ENCODE measurements at regions not wholly inside any gene's neighbourhood (a gene's known extent, or its start where the extent isn't known, plus 50 kb on each side); places are given as distances from the start of the nearest gene placed in this dataset.

DNA sequence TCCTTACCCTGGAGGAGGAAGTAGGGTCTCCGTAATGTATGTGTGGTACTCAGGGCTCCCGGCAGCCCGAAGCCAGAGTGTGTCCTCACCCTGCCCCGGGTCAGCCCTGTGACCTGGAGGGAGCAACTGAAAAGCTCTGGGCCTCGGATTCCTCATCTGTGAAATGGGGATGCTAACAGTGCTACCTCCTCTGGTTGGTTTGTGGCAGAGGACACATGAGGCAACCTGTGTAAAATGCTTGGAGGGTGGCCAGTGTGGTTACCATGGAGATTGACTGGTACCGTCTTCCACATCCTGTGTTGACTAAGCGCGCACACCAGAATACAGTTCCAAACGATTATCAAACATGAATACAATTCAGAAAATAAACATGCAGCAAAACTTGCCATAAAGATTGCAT, 163.8 kb upstream of the KLF6 start (continued):
- no peak for TF ChIP-seq MLX (CRISPR knock-in tag; IDR thresholded peaks at IDR 0.05)
- no peak for TF ChIP-seq MYBL2 (CRISPR knock-in tag; IDR thresholded peaks at IDR 0.05)

- H3K9me3 Mint-ChIP-seq = peaks cover 6% of the 10 kb centered on the region; the same call in 1 of the 2 replicates
- H3K27ac Mint-ChIP-seq = no peak overlapping the region
- H3K36me3 Mint-ChIP-seq = no peaks in the 10 kb centered on the region
- DNase-seq (ENCODE audit: low spot score) (no peak), ATAC-seq (no peak)
- ChIA-PET CTCF (no interaction called here), POLR2A (interaction anchor here (0.6 kb wide), 1 partner anchor 8 kb away, joined by 6 read pairs; no protein-coding TSS in a partner anchor)
- no peak overlapping the region for H3K4me3 Mint-ChIP-seq
- H3K4me1 Mint-ChIP-seq = peaks cover 30% of the 10 kb centered on the region
- peaks cover 3% of the 10 kb centered on the region; the same call in 1 of the 2 replicates for H3K27me3 Mint-ChIP-seq (ENCODE audit: low read depth)
- no peak for TF ChIP-seq GTF2I (CRISPR knock-in tag; conservative IDR thresholded peaks at IDR 0.05)
Observed at GRCh38 chr10:3946234-3947229, 161.5 kb upstream of the KLF6 start.

GRCh38 chr10:3945026-3945425, 160.0 kb upstream of the KLF6 start:
- TF ChIP-seq FOXP1 (CRISPR knock-in tag; IDR thresholded peaks at IDR 0.05; ENCODE audit: borderline replicate concordance) (no peak), TP53 (CRISPR knock-in tag; IDR thresholded peaks at IDR 0.05) (no peak), ZBTB21 (CRISPR knock-in tag; IDR thresholded peaks at IDR 0.05; ENCODE audit: borderline replicate concordance) (no peak), MLX (CRISPR knock-in tag; IDR thresholded peaks at IDR 0.05) (no peak), FOXJ3 (CRISPR knock-in tag; IDR thresholded peaks at IDR 0.05; ENCODE audit: borderline replicate concordance) (no peak)
- TF ChIP-seq, protein P1, sequence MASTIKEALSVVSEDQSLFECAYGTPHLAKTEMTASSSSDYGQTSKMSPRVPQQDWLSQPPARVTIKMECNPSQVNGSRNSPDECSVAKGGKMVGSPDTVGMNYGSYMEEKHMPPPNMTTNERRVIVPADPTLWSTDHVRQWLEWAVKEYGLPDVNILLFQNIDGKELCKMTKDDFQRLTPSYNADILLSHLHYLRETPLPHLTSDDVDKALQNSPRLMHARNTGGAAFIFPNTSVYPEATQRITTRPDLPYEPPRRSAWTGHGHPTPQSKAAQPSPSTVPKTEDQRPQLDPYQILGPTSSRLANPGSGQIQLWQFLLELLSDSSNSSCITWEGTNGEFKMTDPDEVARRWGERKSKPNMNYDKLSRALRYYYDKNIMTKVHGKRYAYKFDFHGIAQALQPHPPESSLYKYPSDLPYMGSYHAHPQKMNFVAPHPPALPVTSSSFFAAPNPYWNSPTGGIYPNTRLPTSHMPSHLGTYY (CRISPR knock-in tag; IDR thresholded peaks at IDR 0.05) = no peak
- 0 out of 2 replicates have a peak, but pooled peaks cover 3% of the 10 kb centered on the region for H3K36me3 Mint-ChIP-seq
- ATAC-seq (no peak), DNase-seq (ENCODE audit: low spot score) (no peak)
- H3K27ac Mint-ChIP-seq = no peak overlapping the region
- ChIA-PET CTCF (no interaction called here), POLR2A (no interaction called here)
- H3K4me1 Mint-ChIP-seq = peaks cover 31% of the 10 kb centered on the region
- H3K27me3 Mint-ChIP-seq (ENCODE audit: low read depth) = peaks cover 3% of the 10 kb centered on the region; the same call in 1 of the 2 replicates
- H3K4me3 Mint-ChIP-seq = no peak overlapping the region
- peaks cover 6% of the 10 kb centered on the region for H3K9me3 Mint-ChIP-seq

GRCh38 chr10:3944591-3944990, 159.6 kb upstream of the KLF6 start:
- DNase-seq (ENCODE audit: low spot score) (no peak), ATAC-seq (no peak)
- peaks cover 6% of the 10 kb centered on the region for H3K9me3 Mint-ChIP-seq
- H3K4me1 Mint-ChIP-seq = peaks cover 28% of the 10 kb centered on the region
- TF ChIP-seq RELA (CRISPR knock-in tag; IDR thresholded peaks at IDR 0.05; ENCODE audit: borderline replicate concordance) = no peak
- TF ChIP-seq ETV6 (CRISPR knock-in tag; IDR thresholded peaks at IDR 0.05) = no peak
- peak; percentile 78; the same call in 1 of the 2 replicates for TF ChIP-seq GTF2I (CRISPR knock-in tag; conservative IDR thresholded peaks at IDR 0.05)
- H3K4me3 Mint-ChIP-seq = no peak overlapping the region
- H3K27me3 Mint-ChIP-seq (ENCODE audit: low read depth) = peaks cover 3% of the 10 kb centered on the region; the same call in 1 of the 2 replicates
- H3K36me3 Mint-ChIP-seq = 0 out of 2 replicates have a peak, but pooled peaks cover 3% of the 10 kb centered on the region
- ChIA-PET CTCF (no interaction called here), POLR2A (interaction anchor here (0.7 kb wide), 1 partner anchor 394 kb away, joined by 3 read pairs; no protein-coding TSS in a partner anchor)
- H3K27ac Mint-ChIP-seq = no peak overlapping the region

GRCh38 chr10:3943695-3944257, 158.8 kb upstream of the KLF6 start:
- Mint-ChIP-seq H3K4me1 (peaks cover 23% of the 10 kb centered on the region), H3K9me3 (peaks cover 6% of the 10 kb centered on the region), H3K36me3 (0 out of 2 replicates have a peak, but pooled peaks cover 3% of the 10 kb centered on the region), H3K27ac (no peak overlapping the region), H3K4me3 (no peak overlapping the region), H3K27me3 (ENCODE audit: low read depth) (peaks cover 3% of the 10 kb centered on the region; the same call in 1 of the 2 replicates)
- POLR2A ChIA-PET = interaction anchor here (0.7 kb wide), 1 partner anchor 395 kb away, joined by 3 read pairs; no protein-coding TSS in a partner anchor
- CTCF ChIA-PET = no interaction called here
- ATAC-seq (no peak), DNase-seq (ENCODE audit: low spot score) (no peak)
- no peak for TF ChIP-seq JAZF1 (CRISPR knock-in tag; IDR thresholded peaks at IDR 0.05)
- no peak for TF ChIP-seq HMGA2 (CRISPR knock-in tag; IDR thresholded peaks at IDR 0.05)
- TF ChIP-seq, protein P2, sequence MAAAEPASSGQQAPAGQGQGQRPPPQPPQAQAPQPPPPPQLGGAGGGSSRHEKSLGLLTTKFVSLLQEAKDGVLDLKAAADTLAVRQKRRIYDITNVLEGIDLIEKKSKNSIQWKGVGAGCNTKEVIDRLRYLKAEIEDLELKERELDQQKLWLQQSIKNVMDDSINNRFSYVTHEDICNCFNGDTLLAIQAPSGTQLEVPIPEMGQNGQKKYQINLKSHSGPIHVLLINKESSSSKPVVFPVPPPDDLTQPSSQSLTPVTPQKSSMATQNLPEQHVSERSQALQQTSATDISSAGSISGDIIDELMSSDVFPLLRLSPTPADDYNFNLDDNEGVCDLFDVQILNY (CRISPR knock-in tag; IDR thresholded peaks at IDR 0.05) = no peak
- no peak for TF ChIP-seq TP53 (CRISPR knock-in tag; IDR thresholded peaks at IDR 0.05)
- TF ChIP-seq, protein P3, sequence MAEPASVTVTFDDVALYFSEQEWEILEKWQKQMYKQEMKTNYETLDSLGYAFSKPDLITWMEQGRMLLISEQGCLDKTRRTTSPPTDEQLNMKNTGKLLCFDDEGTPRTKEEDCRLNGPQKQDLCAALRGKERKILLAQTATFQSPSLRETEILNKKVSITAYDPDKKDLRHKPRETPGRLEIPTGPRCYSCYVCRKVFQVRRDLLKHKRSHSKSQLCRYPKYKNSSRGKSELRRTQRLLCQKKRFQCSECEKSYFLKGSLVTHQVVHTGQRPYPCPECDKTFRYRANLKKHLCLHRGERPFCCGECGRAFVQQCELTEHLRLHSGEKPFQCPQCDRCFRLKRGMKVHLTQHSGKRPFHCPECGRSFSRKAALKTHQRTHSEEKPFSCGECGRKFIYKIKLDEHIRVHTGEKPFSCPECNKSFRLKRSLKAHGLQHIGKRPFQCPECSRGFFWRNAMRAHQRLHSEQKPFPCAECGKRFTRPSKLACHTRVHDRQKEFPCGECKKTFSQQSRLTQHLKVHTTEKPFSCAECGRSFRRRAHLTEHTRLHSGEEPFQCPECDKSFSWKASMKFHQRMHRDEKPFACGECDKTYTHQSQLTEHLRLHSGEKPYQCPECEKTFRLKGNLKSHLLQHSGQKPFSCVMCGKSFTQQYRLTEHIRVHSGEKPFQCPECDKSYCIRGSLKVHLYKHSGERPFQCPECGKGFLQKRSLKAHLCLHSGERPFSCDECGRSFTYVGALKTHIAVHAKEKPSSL (CRISPR knock-in tag; conservative IDR thresholded peaks at IDR 0.05) = no peak
- TF ChIP-seq, protein P4, sequence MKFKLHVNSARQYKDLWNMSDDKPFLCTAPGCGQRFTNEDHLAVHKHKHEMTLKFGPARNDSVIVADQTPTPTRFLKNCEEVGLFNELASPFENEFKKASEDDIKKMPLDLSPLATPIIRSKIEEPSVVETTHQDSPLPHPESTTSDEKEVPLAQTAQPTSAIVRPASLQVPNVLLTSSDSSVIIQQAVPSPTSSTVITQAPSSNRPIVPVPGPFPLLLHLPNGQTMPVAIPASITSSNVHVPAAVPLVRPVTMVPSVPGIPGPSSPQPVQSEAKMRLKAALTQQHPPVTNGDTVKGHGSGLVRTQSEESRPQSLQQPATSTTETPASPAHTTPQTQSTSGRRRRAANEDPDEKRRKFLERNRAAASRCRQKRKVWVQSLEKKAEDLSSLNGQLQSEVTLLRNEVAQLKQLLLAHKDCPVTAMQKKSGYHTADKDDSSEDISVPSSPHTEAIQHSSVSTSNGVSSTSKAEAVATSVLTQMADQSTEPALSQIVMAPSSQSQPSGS (CRISPR knock-in tag; IDR thresholded peaks at IDR 0.05; ENCODE audit: borderline replicate concordance, low read depth) = no peak
- no peak for TF ChIP-seq NFE2L1 (CRISPR knock-in tag; IDR thresholded peaks at IDR 0.05)
- TF ChIP-seq NR3C1 (CRISPR knock-in tag; conservative IDR thresholded peaks at IDR 0.05; ENCODE audit: low read depth) = no peak
